Left lung (tissue), 4 donors: ENCODE measurements at regions not wholly inside any gene's neighbourhood (a gene's known extent, or its start where the extent isn't known, plus 50 kb on each side); places are given as distances from the start of the nearest gene placed in this dataset.

Experiments
- ATAC-seq: fragments of 200-7000 bp; cut with Tn5 transposase; one replicate; pipeline ENCODE4 v1.9.1; 2020; ENCODE audit warnings: moderate library complexity
- DNase-seq, 4 donors: peaks; one replicate each; pipeline ENCODE4 v3.0.0-alpha.2; 2013 to 2020
- H3K27ac ChIP-seq, 2 donors: fragments of 200-600 bp; sonication (generic) in 1 of 2; one replicate each; pipeline versions ENCODE4 v1.5.0 to v1.8.0; 2020 to 2021
- H3K27me3 ChIP-seq, 2 donors: fragments of 200-600 bp; sonication (generic) in 1 of 2; one replicate each; pipeline versions ENCODE4 v1.5.0 to v1.8.0; 2020 to 2021
- H3K36me3 ChIP-seq, 2 donors: fragments of 200-600 bp; sonication (generic) in 1 of 2; one replicate each; pipeline versions ENCODE4 v1.5.0 to v1.8.0; 2020 to 2021
- H3K4me1 ChIP-seq, 2 donors: fragments of 200-600 bp; one replicate each; pipeline ENCODE4 v1.8.0; 2021
- H3K4me3 ChIP-seq, 2 donors: fragments of 200-600 bp; sonication (generic) in 1 of 2; one replicate each; pipeline versions ENCODE4 v1.5.0 to v1.8.0; 2020 to 2021; ENCODE audit warnings: mild to moderate bottlenecking in 1 of 2
- H3K9me3 ChIP-seq, 2 donors: fragments of 200-600 bp; sonication (generic) in 1 of 2; one replicate each; pipeline versions ENCODE4 v1.5.0 to v1.8.0; 2020 to 2021
- CTCF ChIP-seq, 2 donors: fragments of 200-600 bp; sonication (generic) in 1 of 2; IDR thresholded peaks; one replicate each; pipeline versions ENCODE4 v1.5.0 to v1.8.0; 2021; ENCODE audit warnings: antibody characterized with exemption in 2 of 2
- intact Hi-C, 2 donors: fragments of 100-400 bp; cut with DNase I; formaldehyde crosslinking; loops; one replicate each; pipeline versions ENCODE4 v1.11.2 to v1.14.2; 2022
- donor health status: DM: no; HTN: yes; CAD: no.
- donor health status: DM: no; HTN: no; CAD: no.

- intact Hi-C loops, result no loop called here
- no peak for DNase-seq
- Histone ChIP-seq H3K36me3 (no peaks in the 10 kb centered on the region), H3K4me3 (no peak overlapping the region), H3K9me3 (peaks cover 0 to 17% of the 10 kb centered on the region in 2 donors), H3K4me1 (no peaks in the 10 kb centered on the region), H3K27ac (no peak overlapping the region), H3K27me3 (no peaks in the 10 kb centered on the region)
- no peak for ATAC-seq
- TF ChIP-seq CTCF (IDR thresholded peaks at IDR 0.05), result no peak
These were observed 59.6 kb upstream of the SEMA3E start for GRCh38 chr7:83708531-83708930.

- H3K27ac ChIP-seq, result no peak overlapping the region
- H3K4me3 ChIP-seq, result no peak overlapping the region
- no peaks in the 10 kb centered on the region for H3K36me3 ChIP-seq
- DNase-seq, result no peak
- intact Hi-C loops, result no loop called here
- no peaks in the 10 kb centered on the region for H3K27me3 ChIP-seq
- H3K9me3 ChIP-seq, result peaks cover 0 to 4% of the 10 kb centered on the region in 2 donors
- no peak for ATAC-seq
- no peaks in the 10 kb centered on the region for H3K4me1 ChIP-seq
- TF ChIP-seq CTCF (IDR thresholded peaks at IDR 0.05), result no peak
These were observed 55.6 kb upstream of the SEMA3E start for GRCh38 chr7:83704564-83704963.

GRCh38 chr7:83702446-83702845 lies 53.5 kb upstream of the SEMA3E start:
- ATAC-seq, result no peak
- no peak for TF ChIP-seq CTCF (IDR thresholded peaks at IDR 0.05)
- DNase-seq, result no peak

GRCh38 chr7:83701736-83702135 lies 52.8 kb upstream of the SEMA3E start:
- DNase-seq (no peak), ATAC-seq (no peak)
- TF ChIP-seq CTCF (IDR thresholded peaks at IDR 0.05), result no peak
- Histone ChIP-seq H3K27me3 (no peaks in the 10 kb centered on the region), H3K36me3 (no peaks in the 10 kb centered on the region), H3K9me3 (no peaks in the 10 kb centered on the region), H3K4me3 (no peak overlapping the region), H3K4me1 (no peaks in the 10 kb centered on the region), H3K27ac (no peak overlapping the region)
- intact Hi-C loops, result no loop called here

More at GRCh38 chr7:83702446-83702845, 53.5 kb upstream of the SEMA3E start:
- no peaks in the 10 kb centered on the region for H3K4me1 ChIP-seq
- no peaks in the 10 kb centered on the region for H3K9me3 ChIP-seq
- intact Hi-C loops, result no loop called here
- no peak overlapping the region for H3K4me3 ChIP-seq
- H3K27me3 ChIP-seq, result no peaks in the 10 kb centered on the region
- no peaks in the 10 kb centered on the region for H3K36me3 ChIP-seq
- no peak overlapping the region for H3K27ac ChIP-seq
